NCI-H1048 (cell line): ENCODE measurements at regions not wholly inside any gene's neighbourhood (a gene's known extent, or its start where the extent isn't known, plus 50 kb on each side); places are given as distances from the start of the nearest gene placed in this dataset.

Source experiments
- DNase-seq: peaks from one replicate; lab custom pipeline; 2025; lab: John Stamatoyannopoulos, UW

GRCh38 chr10:62926407-62926806 is 110.2 kb upstream of the EGR2 start:
- no peak for DNase-seq

GRCh38 chr10:62924344-62924748 is 108.2 kb upstream of the EGR2 start:
- DNase-seq, result no peak

- DNase-seq, result no peak
Observed at GRCh38 chr10:62919776-62920175, 103.6 kb upstream of the EGR2 start.

GRCh38 chr10:62917475-62918238 is 101.5 kb upstream of the EGR2 start:
- no peak for DNase-seq

GRCh38 chr10:62916141-62916603 is 100.0 kb upstream of the EGR2 start:
- no peak for DNase-seq

- no peak for DNase-seq
Observed at GRCh38 chr10:62915158-62915557, 99.0 kb upstream of the EGR2 start.

- DNase-seq, result no peak
Observed at GRCh38 chr10:62912086-62912485, 95.9 kb upstream of the EGR2 start.

- no peak for DNase-seq
Observed at GRCh38 chr10:62911210-62911963, 95.2 kb upstream of the EGR2 start.

- DNase-seq, result no peak
Observed at GRCh38 chr10:62907470-62908212, 91.5 kb upstream of the EGR2 start.

GRCh38 chr10:62904281-62904875 is 88.2 kb upstream of the EGR2 start:
- no peak for DNase-seq

GRCh38 chr10:62903828-62904227 is 87.7 kb upstream of the EGR2 start:
- DNase-seq, result no peak

- DNase-seq, result no peak
Observed at GRCh38 chr10:62900829-62901571, 84.8 kb upstream of the EGR2 start.

- no peak for DNase-seq
Observed at GRCh38 chr10:62899311-62899710, 83.1 kb upstream of the EGR2 start.

- DNase-seq, result no peak
Observed at GRCh38 chr10:62895063-62895462, 78.9 kb upstream of the EGR2 start.

- no peak for DNase-seq
Observed at GRCh38 chr10:62894156-62894555, 78.0 kb upstream of the EGR2 start.

GRCh38 chr10:62893036-62893435 is 76.9 kb upstream of the EGR2 start:
- DNase-seq, result no peak

- DNase-seq, result no peak
Observed at GRCh38 chr10:62890395-62890794, 74.2 kb upstream of the EGR2 start.

GRCh38 chr10:62887642-62888041 is 71.5 kb upstream of the EGR2 start:
- no peak for DNase-seq

GRCh38 chr10:62885684-62886461 is 69.7 kb upstream of the EGR2 start:
- DNase-seq, result no peak

GRCh38 chr10:62880162-62880561 is 64.0 kb upstream of the EGR2 start:
- DNase-seq, result no peak

- no peak for DNase-seq
Observed at GRCh38 chr10:62873866-62874265, 57.7 kb upstream of the EGR2 start.
